BLaER1 treated with 17β-estradiol and CSF1 and Interleukin-3, amounts not matched to agents 10 nM and 100 nM (cell line): ENCODE measurements at regions not wholly inside any gene's neighbourhood (a gene's known extent, or its start where the extent isn't known, plus 50 kb on each side); places are given as distances from the start of the nearest gene placed in this dataset.

ENCODE experiments used
- H3K27ac ChIP-seq, 11 experiments: shearing (Covaris generic); formaldehyde crosslinking; 2 replicates each; pipeline ENCODE4 v1.8.1; 2022
- H3K27me3 ChIP-seq, 11 experiments: shearing (Covaris generic); formaldehyde crosslinking; 2 replicates each; pipeline ENCODE4 v1.8.1; 2022
- H3K36me3 ChIP-seq, 11 experiments: shearing (Covaris generic); formaldehyde crosslinking; 2 replicates each; pipeline ENCODE4 v1.8.1; 2022
- H3K4me1 ChIP-seq, 10 experiments: shearing (Covaris generic); formaldehyde crosslinking; 2 replicates each; pipeline ENCODE4 v1.8.1; 2022
- H3K4me2 ChIP-seq, 11 experiments: shearing (Covaris generic); formaldehyde crosslinking; 2 replicates each; pipeline ENCODE4 v1.8.1; 2022
- H3K4me3 ChIP-seq, 10 experiments: shearing (Covaris generic); formaldehyde crosslinking; 2 replicates each; pipeline ENCODE4 v1.8.1; 2022
- H3K9ac ChIP-seq, 11 experiments: shearing (Covaris generic); formaldehyde crosslinking; 2 replicates each; pipeline ENCODE4 v1.8.1; 2022
- H3K9me3 ChIP-seq, 11 experiments: shearing (Covaris generic); formaldehyde crosslinking; replicated peaks in 1 of 11; 2 replicates each; pipeline ENCODE4 v1.8.1; 2022
- H4K20me1 ChIP-seq, 11 experiments: shearing (Covaris generic); formaldehyde crosslinking; 2 replicates each; pipeline ENCODE4 v1.8.1; 2022
- Cebpa-rat ChIP-seq, 11 experiments: shearing (Covaris generic); IDR thresholded peaks; 2 replicates each; pipeline ENCODE4 v1.8.1; 2022

GRCh38 chr4:18155067-18156041 is 133.8 kb upstream of the LCORL start:
- Histone ChIP-seq H3K9ac (no peak overlapping the region), H3K27me3 (no peaks in the 10 kb centered on the region), H3K9me3 (peaks cover 29 to 44% (median 32%) of the 10 kb centered on the region in 11 experiments), H3K27ac (no peak overlapping the region), H3K4me2 (no peak overlapping the region), H3K4me1 (no peaks in the 10 kb centered on the region), H3K36me3 (no peaks in the 10 kb centered on the region), H3K4me3 (no peak overlapping the region), H4K20me1 (no peaks in the 10 kb centered on the region)
- TF ChIP-seq Cebpa-rat (IDR thresholded peaks at IDR 0.05), result no peak

GRCh38 chr4:18138076-18138665 is 116.6 kb upstream of the LCORL start:
- Histone ChIP-seq H3K27ac (no peak overlapping the region), H3K9ac (no peak overlapping the region), H3K4me3 (no peak overlapping the region), H3K9me3 (peaks cover 0 to 5% (median 0%) of the 10 kb centered on the region in 11 experiments; a peak in 1 of 22 replicates), H3K4me2 (no peak overlapping the region), H3K27me3 (no peaks in the 10 kb centered on the region), H3K36me3 (no peaks in the 10 kb centered on the region), H4K20me1 (no peaks in the 10 kb centered on the region), H3K4me1 (no peaks in the 10 kb centered on the region)
- TF ChIP-seq Cebpa-rat (IDR thresholded peaks at IDR 0.05), result no peak

- Histone ChIP-seq H4K20me1 (no peaks in the 10 kb centered on the region), H3K4me1 (no peaks in the 10 kb centered on the region), H3K27ac (no peak overlapping the region), H3K9me3 (peaks cover 0 to 5% (median 0%) of the 10 kb centered on the region in 11 experiments; a peak in 1 of 22 replicates), H3K9ac (no peak overlapping the region), H3K4me2 (no peak overlapping the region), H3K4me3 (no peak overlapping the region), H3K27me3 (no peaks in the 10 kb centered on the region), H3K36me3 (no peaks in the 10 kb centered on the region)
- TF ChIP-seq Cebpa-rat (IDR thresholded peaks at IDR 0.05), result no peak
These were observed 112.6 kb upstream of the LCORL start for GRCh38 chr4:18134111-18134510.

- Histone ChIP-seq H3K9me3 (peaks cover 0 to 5% (median 0%) of the 10 kb centered on the region in 11 experiments; a peak in 1 of 22 replicates), H3K4me3 (no peak overlapping the region), H3K27ac (no peak overlapping the region), H4K20me1 (no peaks in the 10 kb centered on the region), H3K4me2 (no peak overlapping the region), H3K4me1 (no peaks in the 10 kb centered on the region; a peak in 1 of 20 replicates), H3K27me3 (no peaks in the 10 kb centered on the region), H3K36me3 (no peaks in the 10 kb centered on the region), H3K9ac (no peak overlapping the region)
- TF ChIP-seq Cebpa-rat (IDR thresholded peaks at IDR 0.05), result no peak
These were observed 108.7 kb upstream of the LCORL start for GRCh38 chr4:18130256-18130655.

GRCh38 chr4:18128241-18128640 is 106.7 kb upstream of the LCORL start:
- Histone ChIP-seq H3K36me3 (no peaks in the 10 kb centered on the region), H3K27me3 (no peaks in the 10 kb centered on the region), H3K27ac (no peak overlapping the region), H3K9me3 (no peaks in the 10 kb centered on the region), H3K4me1 (no peaks in the 10 kb centered on the region; a peak in 1 of 20 replicates), H3K4me3 (no peak overlapping the region), H4K20me1 (no peaks in the 10 kb centered on the region), H3K4me2 (no peak overlapping the region), H3K9ac (no peak overlapping the region)
- no peak for TF ChIP-seq Cebpa-rat (IDR thresholded peaks at IDR 0.05)

- Histone ChIP-seq H3K9me3 (no peaks in the 10 kb centered on the region), H3K27me3 (no peaks in the 10 kb centered on the region), H3K4me2 (no peak overlapping the region), H3K27ac (no peak overlapping the region), H3K4me3 (no peak overlapping the region), H3K9ac (no peak overlapping the region), H3K4me1 (no peaks in the 10 kb centered on the region; a peak in 1 of 20 replicates), H3K36me3 (no peaks in the 10 kb centered on the region), H4K20me1 (no peaks in the 10 kb centered on the region)
- TF ChIP-seq Cebpa-rat (IDR thresholded peaks at IDR 0.05), result no peak
These were observed 105.5 kb upstream of the LCORL start for GRCh38 chr4:18127030-18127429.

GRCh38 chr4:18113710-18114331 is 92.3 kb upstream of the LCORL start:
- H3K4me2 ChIP-seq, result no peak overlapping the region
- no peaks in the 10 kb centered on the region for H3K27me3 ChIP-seq
- H3K4me3 ChIP-seq, result no peak overlapping the region
- no peaks in the 10 kb centered on the region for H3K4me1 ChIP-seq
- H3K9me3 ChIP-seq, result no peaks in the 10 kb centered on the region
- TF ChIP-seq Cebpa-rat (IDR thresholded peaks at IDR 0.05), result no peak
- H3K9ac ChIP-seq, result no peak overlapping the region
- H3K27ac ChIP-seq, result no peak overlapping the region
- no peaks in the 10 kb centered on the region for H3K36me3 ChIP-seq
- H4K20me1 ChIP-seq, result no peaks in the 10 kb centered on the region

- no peak for TF ChIP-seq Cebpa-rat (IDR thresholded peaks at IDR 0.05)
- Histone ChIP-seq H3K4me2 (no peak overlapping the region), H3K9ac (no peak overlapping the region), H4K20me1 (no peaks in the 10 kb centered on the region), H3K4me1 (no peaks in the 10 kb centered on the region), H3K9me3 (no peaks in the 10 kb centered on the region), H3K27me3 (no peaks in the 10 kb centered on the region), H3K36me3 (no peaks in the 10 kb centered on the region), H3K27ac (no peak overlapping the region), H3K4me3 (no peak overlapping the region)
These were observed 89.5 kb upstream of the LCORL start for GRCh38 chr4:18111081-18111480.

- Histone ChIP-seq H3K36me3 (no peaks in the 10 kb centered on the region), H3K9me3 (no peaks in the 10 kb centered on the region), H3K4me3 (no peak overlapping the region), H4K20me1 (no peaks in the 10 kb centered on the region), H3K9ac (no peak overlapping the region), H3K27me3 (no peaks in the 10 kb centered on the region), H3K4me1 (no peaks in the 10 kb centered on the region), H3K27ac (no peak overlapping the region), H3K4me2 (no peak overlapping the region)
- no peak for TF ChIP-seq Cebpa-rat (IDR thresholded peaks at IDR 0.05)
These were observed 88.5 kb upstream of the LCORL start for GRCh38 chr4:18110099-18110498.
